ENCODE measurements at regions not wholly inside any gene's neighbourhood (a gene's known extent, or its start where the extent isn't known, plus 50 kb on each side); places are given as distances from the start of the nearest gene placed in this dataset.
"Not testable (repeated sequence)": the region's sequence is repeated elsewhere in the genome, so short reads cannot be mapped to it uniquely, and the experiment has no call there.

DNA sequence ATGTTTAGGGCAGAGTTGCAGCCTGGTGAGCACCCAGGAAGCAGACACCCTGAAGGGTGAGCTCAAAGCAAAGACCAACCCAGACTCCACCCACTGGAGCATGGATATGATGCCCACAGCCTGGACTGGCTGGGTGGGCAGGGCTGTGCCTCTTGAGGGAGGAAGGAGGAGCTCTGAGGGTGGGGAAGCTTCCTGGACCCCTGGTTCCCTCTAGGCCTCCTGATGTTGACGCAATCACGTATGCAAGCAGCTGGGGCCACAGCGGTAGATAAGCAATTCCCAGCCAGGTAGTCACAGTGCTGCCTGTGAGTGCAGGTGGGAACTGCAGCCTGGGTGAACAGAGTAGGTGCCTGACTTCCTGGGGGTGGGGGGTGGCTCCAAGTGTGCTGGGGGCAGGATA, 271.5 kb downstream of the CDK5RAP2 start:
- Mint-ChIP-seq H3K4me1 (ENCODE audit: low read depth) (no peaks in the 10 kb centered on the region), H3K27ac (no peak overlapping the region), H3K9me3 (no peaks in the 10 kb centered on the region), H3K36me3 (ENCODE audit: low read depth) (no peaks in the 10 kb centered on the region), H3K4me3 (no peak overlapping the region), H3K27me3 (ENCODE audit: low read depth) (peaks cover 6% of the 10 kb centered on the region)

DNA sequence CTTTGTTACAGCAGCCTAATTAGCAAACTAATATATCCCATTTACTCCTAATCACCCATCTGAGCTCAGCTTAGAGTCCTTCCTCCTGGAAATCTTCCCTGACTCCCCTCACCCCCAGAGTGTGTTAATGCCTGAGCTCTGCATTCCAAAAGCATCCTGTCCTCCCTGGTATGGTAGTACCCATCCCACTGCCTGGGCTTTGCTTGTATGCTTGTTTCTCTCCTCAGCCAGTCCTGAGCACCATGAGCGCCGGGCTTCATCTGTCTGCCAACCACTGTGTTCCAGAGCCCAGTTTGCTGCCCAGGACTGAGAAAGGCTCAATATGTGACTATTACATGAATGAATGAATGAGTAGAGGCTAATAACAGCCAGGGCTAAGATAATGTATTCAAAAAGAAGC, 272.4 kb downstream of the CDK5RAP2 start:
- no peaks in the 10 kb centered on the region for H3K36me3 Mint-ChIP-seq (ENCODE audit: low read depth)
- no peak overlapping the region for H3K4me3 Mint-ChIP-seq
- H3K4me1 Mint-ChIP-seq (ENCODE audit: low read depth) = no peaks in the 10 kb centered on the region
- H3K27me3 Mint-ChIP-seq (ENCODE audit: low read depth) = peaks cover 6% of the 10 kb centered on the region
- no peaks in the 10 kb centered on the region for H3K9me3 Mint-ChIP-seq
- H3K27ac Mint-ChIP-seq = no peak overlapping the region

DNA sequence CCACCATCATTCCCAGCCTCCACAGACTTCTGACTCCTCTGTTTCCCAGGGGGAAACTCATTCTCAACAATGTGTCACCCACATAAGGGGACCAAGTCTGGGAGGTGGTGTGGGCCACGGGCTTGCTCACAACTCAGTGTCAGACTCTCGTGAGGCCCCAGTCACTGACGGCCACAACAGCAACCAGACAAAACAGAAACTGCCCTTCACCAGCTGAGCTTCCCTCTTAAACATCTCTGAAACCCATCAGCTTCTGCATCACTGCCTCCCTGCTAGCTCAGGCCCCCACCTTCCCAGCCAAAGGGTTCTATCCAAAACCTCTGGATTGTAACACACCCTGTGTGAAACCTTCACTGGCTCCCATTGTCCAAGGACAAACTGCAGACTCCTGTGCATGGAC, 273.4 kb downstream of the CDK5RAP2 start:
- peaks cover 2% of the 10 kb centered on the region for H3K27me3 Mint-ChIP-seq (ENCODE audit: low read depth)
- no peaks in the 10 kb centered on the region for H3K4me1 Mint-ChIP-seq (ENCODE audit: low read depth)
- no peak overlapping the region for H3K4me3 Mint-ChIP-seq
- no peaks in the 10 kb centered on the region for H3K9me3 Mint-ChIP-seq
- H3K36me3 Mint-ChIP-seq (ENCODE audit: low read depth) = no peaks in the 10 kb centered on the region
- no peak overlapping the region for H3K27ac Mint-ChIP-seq

DNA sequence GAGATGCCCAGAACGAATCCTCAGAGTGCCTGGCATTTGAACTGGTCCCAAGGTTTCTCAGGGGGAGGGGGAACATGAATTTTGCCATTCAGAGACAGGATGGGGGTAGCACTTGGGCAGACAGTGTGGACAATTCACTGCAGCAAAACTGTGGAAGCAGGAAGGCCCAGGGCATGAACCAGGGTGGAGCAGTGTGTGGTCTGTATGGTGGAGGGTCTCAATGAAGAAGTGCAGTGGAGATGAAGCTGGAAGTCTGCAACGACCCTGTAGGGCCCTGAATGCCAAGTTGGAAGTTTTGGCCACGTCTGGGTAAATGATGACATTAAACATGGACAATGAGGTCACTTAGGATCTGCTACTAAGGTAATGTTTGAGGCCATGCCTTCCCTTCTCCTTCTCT, 273.9 kb downstream of the CDK5RAP2 start:
- H3K4me1 Mint-ChIP-seq (ENCODE audit: low read depth) = no peaks in the 10 kb centered on the region
- no peaks in the 10 kb centered on the region for H3K27me3 Mint-ChIP-seq (ENCODE audit: low read depth)
- H3K27ac Mint-ChIP-seq = no peak overlapping the region
- H3K36me3 Mint-ChIP-seq (ENCODE audit: low read depth) = no peaks in the 10 kb centered on the region
- H3K9me3 Mint-ChIP-seq = no peaks in the 10 kb centered on the region
- no peak overlapping the region for H3K4me3 Mint-ChIP-seq

DNA sequence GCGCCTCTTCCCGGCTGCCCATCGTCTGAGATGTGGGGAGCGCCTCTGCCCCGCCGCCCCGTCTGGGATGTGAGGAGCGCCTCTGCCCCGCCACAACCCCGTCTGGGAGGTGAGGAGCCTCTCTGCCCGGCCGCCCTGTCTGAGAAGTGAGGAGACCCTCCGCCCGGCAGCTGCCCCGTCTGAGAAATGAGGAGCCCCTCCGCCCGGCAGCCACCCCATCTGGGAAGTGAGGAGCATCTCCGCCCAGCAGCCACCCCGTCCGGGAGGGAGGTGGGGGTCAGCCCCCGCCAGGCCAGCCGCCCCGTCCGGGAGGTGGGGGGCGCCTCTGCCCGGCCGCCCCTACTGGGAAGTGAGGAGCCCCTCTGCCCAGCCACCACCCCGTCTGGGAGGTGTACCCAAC, 275.1 kb downstream of the CDK5RAP2 start:
- H3K27ac Mint-ChIP-seq; H3K36me3 Mint-ChIP-seq (ENCODE audit: low read depth); H3K27me3 Mint-ChIP-seq (ENCODE audit: low read depth); H3K9me3 Mint-ChIP-seq; H3K4me1 Mint-ChIP-seq (ENCODE audit: low read depth); H3K4me3 Mint-ChIP-seq: not testable (repeated sequence)

DNA sequence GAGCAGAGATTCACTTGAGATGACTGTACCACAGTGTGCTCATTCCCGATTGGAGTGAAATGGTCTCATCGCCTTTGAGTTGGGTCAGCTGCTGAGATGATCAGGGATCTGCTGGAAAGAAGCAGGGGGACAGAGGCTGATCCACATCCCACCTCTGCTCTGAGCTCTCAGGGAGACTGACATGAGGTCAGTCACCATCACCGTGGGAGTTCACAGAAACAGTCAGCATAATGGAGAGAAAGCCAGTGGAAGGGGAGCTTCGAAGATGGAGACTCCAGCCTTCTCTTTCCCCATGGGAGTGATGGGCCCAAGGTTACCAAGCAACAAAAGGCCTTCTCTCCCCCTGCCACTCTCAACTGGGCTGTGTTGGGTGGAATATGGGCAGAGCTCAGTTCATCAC, 276.4 kb downstream of the CDK5RAP2 start:
- no peaks in the 10 kb centered on the region for H3K36me3 Mint-ChIP-seq (ENCODE audit: low read depth)
- H3K27ac Mint-ChIP-seq = no peak overlapping the region
- H3K4me1 Mint-ChIP-seq (ENCODE audit: low read depth) = no peaks in the 10 kb centered on the region
- H3K9me3 Mint-ChIP-seq = no peaks in the 10 kb centered on the region
- H3K4me3 Mint-ChIP-seq = no peak overlapping the region
- H3K27me3 Mint-ChIP-seq (ENCODE audit: low read depth) = no peaks in the 10 kb centered on the region

DNA sequence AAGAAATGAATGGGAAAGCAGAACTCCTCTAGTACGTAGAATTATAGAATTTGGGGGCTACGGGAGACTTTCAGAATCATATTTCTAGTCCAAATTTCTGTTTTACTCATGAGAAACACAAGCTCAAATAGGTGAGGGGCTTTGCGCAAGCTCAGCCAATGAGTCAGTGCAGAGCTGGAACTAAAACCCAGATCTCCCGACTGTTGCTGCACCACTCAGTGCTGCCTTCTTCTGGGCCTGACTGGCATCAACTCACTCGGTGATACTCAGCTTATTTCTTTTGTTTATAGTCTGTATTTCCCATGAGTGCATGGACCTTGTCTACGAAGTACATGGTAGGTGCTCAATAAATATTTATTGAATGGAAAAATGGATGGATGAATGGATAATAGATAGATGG, 280.2 kb downstream of the CDK5RAP2 start:
- Mint-ChIP-seq H3K27me3 (ENCODE audit: low read depth) (no peaks in the 10 kb centered on the region), H3K9me3 (no peaks in the 10 kb centered on the region), H3K27ac (no peak overlapping the region), H3K4me1 (ENCODE audit: low read depth) (no peaks in the 10 kb centered on the region), H3K4me3 (no peak overlapping the region), H3K36me3 (ENCODE audit: low read depth) (no peaks in the 10 kb centered on the region)

DNA sequence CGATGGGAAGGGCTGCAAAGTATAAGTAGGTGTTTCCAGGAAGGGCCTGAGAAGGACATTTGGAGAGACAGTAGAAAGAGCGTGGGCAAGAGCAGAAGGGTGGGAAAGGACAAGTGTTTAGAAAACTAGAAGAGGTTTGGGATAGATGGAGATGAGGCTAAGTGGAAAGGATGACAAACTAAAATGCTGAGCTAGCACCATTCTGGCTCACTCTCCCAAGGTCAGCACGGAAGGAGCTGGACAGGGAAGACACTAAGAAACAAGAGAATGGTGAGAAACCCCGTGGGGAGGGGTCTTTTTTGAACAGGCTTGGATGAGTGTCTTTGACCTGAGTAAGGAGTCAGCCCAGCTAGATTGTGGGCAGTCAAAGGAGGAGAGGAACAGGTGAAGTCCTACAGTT, 286.0 kb downstream of the CDK5RAP2 start:
- Mint-ChIP-seq H3K4me3 (no peak overlapping the region), H3K9me3 (no peaks in the 10 kb centered on the region), H3K27me3 (ENCODE audit: low read depth) (peaks cover 7% of the 10 kb centered on the region), H3K27ac (no peak overlapping the region), H3K36me3 (ENCODE audit: low read depth) (no peaks in the 10 kb centered on the region), H3K4me1 (ENCODE audit: low read depth) (no peaks in the 10 kb centered on the region)

DNA sequence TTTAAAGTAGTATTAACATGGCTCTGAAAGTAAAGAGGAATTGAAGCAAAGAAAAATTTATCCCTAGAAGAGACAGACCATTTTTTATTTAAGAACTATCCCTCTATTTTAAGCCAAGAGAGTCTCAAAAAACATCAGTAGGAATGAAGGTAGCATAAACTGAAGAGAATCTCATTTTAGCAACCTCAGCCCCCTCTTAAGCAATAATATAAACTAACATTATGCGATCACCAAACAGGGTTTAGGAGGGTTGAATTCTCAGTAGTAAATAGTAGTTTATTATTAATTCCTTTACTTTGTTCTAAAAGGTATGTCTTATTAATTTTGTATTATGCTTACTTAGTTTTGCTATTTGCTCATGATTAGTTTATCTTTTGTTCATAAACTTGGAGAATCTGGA, 287.4 kb downstream of the CDK5RAP2 start:
- Mint-ChIP-seq H3K27ac (no peak overlapping the region), H3K9me3 (no peaks in the 10 kb centered on the region), H3K36me3 (ENCODE audit: low read depth) (no peaks in the 10 kb centered on the region), H3K27me3 (ENCODE audit: low read depth) (peaks cover 7% of the 10 kb centered on the region), H3K4me1 (ENCODE audit: low read depth) (no peaks in the 10 kb centered on the region), H3K4me3 (no peak overlapping the region)

DNA sequence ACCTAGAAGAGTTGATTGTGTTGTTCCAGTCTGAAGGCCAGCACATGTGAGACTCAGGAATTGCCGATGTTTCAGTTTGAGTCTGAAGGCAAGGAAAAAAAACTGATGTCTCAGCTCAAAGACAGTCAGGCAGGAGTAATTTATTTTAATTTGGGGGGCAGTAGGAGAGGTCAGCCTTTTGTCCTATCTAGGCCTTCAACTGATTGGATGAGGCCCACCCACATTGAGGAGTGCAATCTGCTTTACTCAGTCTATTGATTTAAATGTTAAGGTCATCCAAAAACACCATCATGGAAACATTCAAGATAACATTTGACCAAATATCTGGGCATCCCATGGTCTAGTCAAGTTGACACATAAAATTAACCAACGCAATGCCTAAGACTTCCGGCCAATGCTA, 288.9 kb downstream of the CDK5RAP2 start:
- no peaks in the 10 kb centered on the region for H3K36me3 Mint-ChIP-seq (ENCODE audit: low read depth)
- H3K27me3 Mint-ChIP-seq (ENCODE audit: low read depth) = peaks cover 7% of the 10 kb centered on the region
- no peaks in the 10 kb centered on the region for H3K9me3 Mint-ChIP-seq
- H3K4me3 Mint-ChIP-seq = no peak overlapping the region
- no peak overlapping the region for H3K27ac Mint-ChIP-seq
- H3K4me1 Mint-ChIP-seq (ENCODE audit: low read depth) = no peaks in the 10 kb centered on the region

DNA sequence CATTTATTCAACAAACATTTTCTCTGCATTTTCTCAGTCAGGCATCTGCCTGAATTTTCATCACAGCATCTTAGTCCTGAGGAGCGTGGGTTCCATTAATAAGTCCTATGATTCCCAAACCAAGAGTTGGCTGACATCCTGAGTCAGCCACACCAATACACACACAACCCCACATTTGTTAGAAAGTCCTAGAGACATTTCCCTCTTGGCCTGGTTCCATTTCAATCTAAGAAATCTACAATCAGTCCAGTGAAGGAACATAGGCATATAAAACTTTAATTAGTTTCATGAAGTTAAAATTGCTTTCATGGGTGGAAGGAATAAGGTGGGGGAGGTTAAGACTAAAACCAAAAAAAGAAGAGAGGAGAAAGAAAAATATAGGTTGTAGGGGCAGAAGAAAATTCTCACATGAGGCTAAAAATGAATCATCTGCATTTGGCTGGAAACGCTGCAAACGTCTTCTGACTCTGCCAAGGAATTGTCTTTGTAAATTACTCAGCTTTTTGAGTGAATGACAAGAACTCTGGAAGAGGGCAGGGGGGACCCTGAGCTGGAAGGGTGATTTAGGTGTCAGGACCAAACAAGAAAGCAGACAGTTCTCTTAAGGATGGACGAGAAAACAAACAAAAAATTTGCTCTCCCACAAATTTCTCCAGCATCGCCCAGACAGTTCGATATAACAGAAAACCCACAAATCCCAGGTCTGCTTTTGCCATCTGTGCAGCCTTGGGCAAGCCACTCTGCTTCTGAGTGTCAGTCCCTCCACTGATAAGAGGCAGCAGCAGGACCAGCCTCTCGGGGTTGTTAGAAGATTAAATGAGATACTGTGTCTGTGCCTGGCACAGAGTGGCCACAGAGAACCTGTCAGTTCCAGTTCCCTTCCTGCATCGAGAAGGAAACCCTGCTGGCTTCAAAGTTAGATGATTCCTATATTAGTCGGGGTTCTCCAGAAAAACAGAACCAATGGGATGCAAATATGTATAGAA, 289.7 kb downstream of the CDK5RAP2 start:
- Mint-ChIP-seq H3K4me1 (ENCODE audit: low read depth) (no peaks in the 10 kb centered on the region), H3K27me3 (ENCODE audit: low read depth) (peaks cover 7% of the 10 kb centered on the region), H3K4me3 (no peak overlapping the region), H3K9me3 (no peaks in the 10 kb centered on the region), H3K36me3 (ENCODE audit: low read depth) (no peaks in the 10 kb centered on the region), H3K27ac (no peak overlapping the region)

DNA sequence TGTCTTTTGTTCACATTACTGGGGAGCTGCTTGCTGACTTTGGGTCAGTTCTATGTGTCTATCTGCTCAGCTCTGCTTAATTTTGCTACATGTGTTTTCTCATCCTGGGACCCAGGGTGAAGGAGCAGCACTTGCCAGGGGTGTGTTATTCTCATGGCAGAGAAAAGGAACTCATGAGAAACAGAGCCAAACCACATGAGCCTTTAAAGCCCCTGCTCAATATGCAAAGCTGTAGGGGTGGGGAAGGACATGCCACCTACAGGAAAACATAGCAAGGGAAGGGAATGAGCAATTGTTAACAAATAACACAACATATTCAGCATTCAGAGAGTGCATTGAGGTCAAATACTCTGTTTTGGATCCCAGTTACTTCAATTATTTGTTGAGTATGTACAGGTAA, 290.9 kb downstream of the CDK5RAP2 start:
- Mint-ChIP-seq H3K27me3 (ENCODE audit: low read depth) (peaks cover 7% of the 10 kb centered on the region), H3K4me1 (ENCODE audit: low read depth) (no peaks in the 10 kb centered on the region), H3K4me3 (no peak overlapping the region), H3K36me3 (ENCODE audit: low read depth) (no peaks in the 10 kb centered on the region), H3K27ac (no peak overlapping the region), H3K9me3 (no peaks in the 10 kb centered on the region)

DNA sequence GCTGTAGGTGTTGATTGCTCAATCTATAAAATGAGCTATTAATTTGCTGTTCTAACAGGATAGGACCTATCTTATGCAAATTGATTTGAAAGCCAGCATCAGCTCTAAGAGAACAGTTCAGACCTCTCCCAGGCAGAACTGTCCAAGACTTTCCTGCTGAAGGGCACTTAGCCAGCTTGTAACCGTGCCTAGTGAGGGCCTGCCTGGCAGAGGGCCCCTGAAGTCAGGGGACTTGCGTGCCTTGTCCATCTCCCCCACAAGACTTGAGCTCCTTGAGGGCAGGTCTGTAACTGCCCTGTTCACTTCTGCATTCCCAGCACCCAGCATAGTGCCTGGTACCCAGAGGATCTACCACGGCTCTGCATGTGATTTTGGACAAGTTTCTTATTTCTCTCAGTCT, 293.4 kb downstream of the CDK5RAP2 start:
- Mint-ChIP-seq H3K4me1 (ENCODE audit: low read depth) (no peaks in the 10 kb centered on the region), H3K4me3 (no peak overlapping the region), H3K27ac (no peak overlapping the region), H3K9me3 (no peaks in the 10 kb centered on the region), H3K36me3 (ENCODE audit: low read depth) (no peaks in the 10 kb centered on the region), H3K27me3 (ENCODE audit: low read depth) (peaks cover 7% of the 10 kb centered on the region)

DNA sequence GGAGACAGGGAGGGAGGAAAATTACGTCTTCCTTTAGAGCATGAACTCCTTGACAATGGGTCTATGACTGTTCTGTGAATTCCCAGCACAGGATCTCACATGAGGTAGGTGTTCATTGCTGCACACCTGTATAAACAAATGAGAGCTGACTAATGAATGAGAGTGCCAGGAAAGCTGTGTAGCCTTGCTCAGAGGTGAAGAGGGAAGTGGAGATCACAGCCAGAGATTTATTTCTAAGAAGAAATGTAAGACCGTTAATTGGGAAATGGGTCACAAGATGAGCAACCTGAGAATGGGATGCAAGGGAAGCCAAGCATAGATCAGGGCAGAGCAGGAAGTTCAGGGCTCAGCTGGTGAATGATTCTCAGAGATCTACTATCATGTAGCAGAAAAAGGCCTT, 295.1 kb downstream of the CDK5RAP2 start:
- Mint-ChIP-seq H3K27ac (no peak overlapping the region), H3K4me3 (no peak overlapping the region), H3K9me3 (peaks cover 3% of the 10 kb centered on the region), H3K36me3 (ENCODE audit: low read depth) (no peaks in the 10 kb centered on the region), H3K27me3 (ENCODE audit: low read depth) (peaks cover under 1% of the 10 kb centered on the region), H3K4me1 (ENCODE audit: low read depth) (no peaks in the 10 kb centered on the region)

DNA sequence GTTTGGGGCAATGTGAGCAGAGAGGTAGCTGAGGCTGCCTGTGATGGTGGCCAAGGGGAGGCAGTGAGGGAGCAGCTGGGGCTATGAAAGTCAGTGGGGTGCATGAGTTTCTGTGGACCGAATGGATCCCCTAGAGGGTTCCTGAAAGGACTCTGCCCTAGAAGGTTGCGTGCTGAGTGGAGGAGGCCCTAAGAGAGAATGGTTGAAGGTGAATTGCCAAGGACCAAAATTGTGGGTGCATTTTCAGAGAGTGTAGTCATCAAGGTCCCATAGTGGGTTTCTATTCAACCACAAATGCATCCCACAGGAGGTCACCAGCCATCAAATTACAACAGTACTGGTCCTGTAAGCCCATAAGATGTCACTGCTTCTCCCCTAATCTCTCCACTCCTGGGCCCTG, 298.3 kb downstream of the CDK5RAP2 start:
- peaks cover 8% of the 10 kb centered on the region for H3K9me3 Mint-ChIP-seq
- H3K36me3 Mint-ChIP-seq (ENCODE audit: low read depth) = no peaks in the 10 kb centered on the region
- no peaks in the 10 kb centered on the region for H3K27me3 Mint-ChIP-seq (ENCODE audit: low read depth)
- H3K4me1 Mint-ChIP-seq (ENCODE audit: low read depth) = no peaks in the 10 kb centered on the region
- no peak overlapping the region for H3K27ac Mint-ChIP-seq
- no peak overlapping the region for H3K4me3 Mint-ChIP-seq
